HG02884 (cell line): ENCODE measurements at regions not wholly inside any gene's neighbourhood (a gene's known extent, or its start where the extent isn't known, plus 50 kb on each side); places are given as distances from the start of the nearest gene placed in this dataset.

Experiments
- ATAC-seq: cut with Tn5 transposase; IDR thresholded peaks from one replicate; pipeline ENCODE4 v1.9.1; 2021; ENCODE audit warnings: mild to moderate bottlenecking, moderate library complexity; ENCODE audit not compliant: unreplicated experiment

- no peak for ATAC-seq
Measured at GRCh38 chr12:77578466-77579220, 252.1 kb upstream of the NAV3 start.

DNA sequence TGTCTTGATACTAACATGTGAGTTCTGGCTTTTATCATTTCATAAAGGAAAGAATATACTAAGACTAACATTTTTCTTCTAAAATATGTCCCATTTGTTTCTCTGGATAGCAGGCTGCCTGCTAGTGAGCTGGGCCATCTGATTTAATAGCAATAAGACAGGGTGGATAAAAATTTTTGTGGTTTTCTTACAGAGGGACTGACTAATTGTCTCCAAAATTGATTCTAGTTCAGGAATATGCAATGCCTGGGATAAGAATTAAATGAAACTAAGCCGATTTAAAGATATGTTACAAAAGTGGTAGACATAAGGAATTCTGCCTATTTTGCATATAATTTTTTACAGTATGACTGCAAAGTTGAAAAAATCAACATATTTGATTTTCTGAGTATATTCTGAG, 252.9 kb upstream of the NAV3 start:
- no peak for ATAC-seq

DNA sequence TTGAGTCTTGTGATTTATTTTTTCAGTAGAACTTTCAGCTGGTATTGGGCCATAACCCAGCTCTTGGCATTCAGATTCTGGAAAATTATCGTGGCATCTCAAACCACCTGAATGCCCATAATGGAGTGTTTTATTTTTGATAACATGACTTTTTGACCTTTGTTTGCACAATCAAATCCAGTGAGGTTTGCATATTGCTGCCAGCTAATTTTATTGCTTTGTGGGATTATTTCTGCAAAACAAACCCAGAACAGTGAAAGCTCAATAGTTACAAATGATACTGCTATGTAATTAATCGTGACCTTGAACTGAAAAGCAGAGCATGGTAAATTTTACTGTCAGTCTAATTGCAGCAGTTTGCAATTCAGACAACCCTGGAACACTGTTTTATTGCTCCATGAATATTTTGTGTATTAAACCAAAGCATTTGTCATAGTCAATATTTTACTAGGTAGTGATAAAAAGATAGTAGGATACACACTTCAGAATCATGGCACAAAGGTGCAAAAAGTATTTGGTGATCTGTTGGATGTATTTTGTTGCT, 255.2 kb upstream of the NAV3 start:
- no peak for ATAC-seq

GRCh38 chr12:77572371-77572770, 258.3 kb upstream of the NAV3 start:
- no peak for ATAC-seq

- ATAC-seq: no peak
Measured at GRCh38 chr12:77571768-77572167, 258.9 kb upstream of the NAV3 start.

DNA sequence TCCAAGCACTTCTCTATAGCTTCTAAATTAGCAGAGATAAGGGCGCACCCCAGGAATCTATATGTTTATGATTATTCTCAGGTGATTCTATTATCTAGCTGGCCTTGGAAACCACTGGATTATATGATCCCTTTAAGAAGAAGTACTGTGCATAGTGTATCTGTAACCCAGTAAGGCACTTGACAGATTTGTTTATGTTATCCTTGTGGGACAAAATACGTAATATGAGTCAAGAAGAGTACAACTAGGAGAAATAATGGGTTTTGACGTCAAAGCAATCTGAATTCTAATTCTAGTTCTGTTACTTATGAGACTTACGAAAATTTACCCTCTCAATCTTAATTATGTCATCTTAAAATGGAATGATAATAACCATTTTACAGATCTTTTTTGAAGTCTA, 259.6 kb upstream of the NAV3 start:
- ATAC-seq: no peak

DNA sequence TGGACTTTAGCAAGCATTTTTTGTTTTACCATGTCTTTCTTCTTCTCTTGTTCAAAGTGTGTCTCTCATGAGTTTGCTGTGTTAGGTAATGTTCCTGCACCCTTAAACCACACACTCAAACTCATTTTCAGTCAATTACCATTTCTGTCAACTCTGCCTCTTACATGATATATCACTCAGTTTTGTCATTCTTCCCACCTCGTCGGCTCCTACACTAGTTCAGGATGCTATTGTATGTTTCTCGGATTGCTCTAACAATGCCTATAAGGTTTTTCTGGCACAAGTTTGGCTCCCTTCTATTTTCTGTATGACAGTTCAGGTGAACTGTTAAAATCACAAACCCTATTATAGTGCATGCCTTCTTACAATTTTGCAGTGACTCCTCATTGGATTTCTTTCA, 260.8 kb upstream of the NAV3 start:
- ATAC-seq: no peak

DNA sequence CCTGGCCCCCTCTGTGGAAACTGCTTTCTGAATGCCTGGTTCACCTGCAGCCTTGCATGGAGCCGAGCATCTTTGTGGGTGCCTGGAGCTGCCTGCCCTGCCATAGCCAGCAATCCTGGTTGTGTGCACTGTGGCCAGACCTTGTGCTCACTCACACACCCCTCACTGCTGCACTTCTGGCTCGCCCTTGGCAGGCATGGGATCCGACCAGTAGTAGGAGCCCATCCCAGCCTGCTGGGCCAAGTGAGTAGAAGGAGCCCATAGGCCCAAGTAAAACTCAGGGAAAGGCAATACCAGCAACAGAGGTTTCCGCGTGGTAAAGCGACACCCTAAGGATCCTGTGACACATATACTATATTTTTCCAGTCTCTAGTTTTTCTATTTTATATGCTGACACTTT, 270.0 kb upstream of the NAV3 start:
- ATAC-seq: no peak

DNA sequence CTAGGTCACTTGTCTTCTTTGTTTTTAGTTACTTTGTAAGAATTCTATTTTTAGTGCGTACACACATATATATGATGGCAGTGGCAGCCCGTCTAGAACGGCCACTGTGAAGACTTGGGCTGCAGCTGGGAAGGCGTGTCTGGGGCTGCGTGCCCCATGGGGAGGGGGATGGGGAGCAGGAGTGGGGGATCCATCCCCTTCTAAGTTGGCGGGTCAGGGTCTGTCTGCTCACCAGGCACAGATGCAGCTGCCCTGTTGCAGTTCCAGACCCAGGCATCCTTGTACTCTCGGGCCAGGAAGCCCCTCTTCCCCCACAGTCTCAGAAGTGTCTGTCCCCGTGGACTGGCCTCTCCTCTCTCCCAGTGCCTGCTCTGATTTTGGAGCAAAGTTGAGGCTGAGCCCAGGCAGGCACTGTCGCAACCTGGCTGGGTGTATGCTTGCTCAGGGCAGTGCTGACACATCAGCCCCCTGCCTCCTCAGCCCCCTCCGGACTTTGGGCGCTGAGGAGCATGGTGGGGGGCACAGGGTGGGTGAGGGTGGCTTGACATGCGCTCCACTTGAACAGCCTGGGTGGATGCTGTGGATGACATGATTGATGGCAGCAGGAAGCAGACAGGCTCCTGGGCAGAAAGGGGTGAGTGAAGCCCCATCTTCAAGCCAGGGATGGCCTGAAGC, 271.2 kb upstream of the NAV3 start:
- no peak for ATAC-seq

GRCh38 chr12:77555074-77555473, 275.6 kb upstream of the NAV3 start:
- no peak for ATAC-seq

DNA sequence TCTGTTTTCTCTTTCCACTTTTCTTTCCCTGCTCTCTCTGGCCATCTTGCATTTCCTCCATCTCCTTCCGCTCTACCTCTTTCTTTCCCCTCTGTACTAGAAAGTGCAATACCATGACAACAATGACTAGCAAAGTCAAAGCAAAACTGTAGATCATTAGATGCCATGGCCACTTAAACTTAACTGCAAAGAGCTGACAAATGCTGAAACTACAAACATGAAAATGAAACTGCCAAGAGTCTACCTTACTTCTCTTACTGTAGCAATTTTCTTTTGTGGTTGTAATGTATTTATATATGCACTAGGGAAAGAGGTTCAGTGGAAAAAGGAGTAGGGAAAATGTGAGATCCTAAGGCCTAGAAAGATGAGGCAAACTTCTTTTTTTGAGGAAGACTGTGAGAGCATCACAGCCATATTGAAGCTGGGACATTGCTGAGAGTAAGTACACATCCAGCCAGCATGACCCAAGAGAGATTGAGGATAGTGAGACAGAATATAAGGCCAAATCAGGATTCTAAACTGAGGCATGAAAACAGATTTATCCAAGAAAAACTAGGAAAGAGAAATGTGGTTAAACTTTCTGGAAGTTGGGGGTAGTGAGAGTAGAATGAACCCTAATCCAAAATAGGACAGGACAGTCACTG, 276.6 kb upstream of the NAV3 start:
- ATAC-seq: peak; percentile 99

- no peak for ATAC-seq
Measured at GRCh38 chr12:77549383-77550128, 281.1 kb upstream of the NAV3 start.

GRCh38 chr12:77548797-77549196, 281.9 kb upstream of the NAV3 start:
- no peak for ATAC-seq

GRCh38 chr12:77540097-77540496, 290.6 kb upstream of the NAV3 start:
- no peak for ATAC-seq

DNA sequence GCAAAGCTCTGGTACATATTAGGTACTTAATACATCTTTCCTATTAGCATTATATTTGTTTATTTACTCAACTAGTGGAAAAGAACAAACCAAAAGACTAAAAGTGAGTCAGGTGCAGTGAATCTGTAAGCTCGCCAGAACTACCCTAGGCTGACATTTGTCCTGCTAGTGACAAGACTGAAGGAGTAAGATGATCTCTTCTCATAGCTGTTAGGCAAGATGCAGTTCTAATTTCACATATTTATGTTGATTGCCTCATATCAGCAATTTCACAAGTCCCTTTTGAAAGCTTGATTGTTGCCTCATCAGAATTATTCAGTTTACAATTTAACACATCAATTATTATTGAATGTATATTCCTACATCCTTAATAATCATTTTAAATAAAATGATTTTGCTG, 293.0 kb upstream of the NAV3 start:
- ATAC-seq: no peak

GRCh38 chr12:77535734-77536133, 295.0 kb upstream of the NAV3 start:
- ATAC-seq: no peak

DNA sequence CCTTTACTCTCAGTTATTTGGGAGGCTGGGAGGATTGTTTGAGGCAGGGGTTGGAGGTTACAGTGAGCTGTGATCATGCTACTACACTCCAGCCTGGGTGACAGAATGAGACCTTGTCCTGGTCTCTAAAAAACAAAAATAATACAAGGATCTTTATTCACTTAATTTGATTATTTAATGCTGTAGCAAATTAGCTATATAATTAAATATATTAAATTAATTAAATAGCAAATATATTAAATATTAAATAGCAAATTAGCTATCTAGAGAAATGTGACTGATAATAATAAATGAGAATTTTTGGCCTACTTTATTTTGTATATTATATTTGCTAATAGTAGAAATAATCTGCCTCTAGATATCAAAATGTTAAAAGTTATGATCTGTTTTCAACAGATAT, 298.8 kb upstream of the NAV3 start:
- no peak for ATAC-seq

DNA sequence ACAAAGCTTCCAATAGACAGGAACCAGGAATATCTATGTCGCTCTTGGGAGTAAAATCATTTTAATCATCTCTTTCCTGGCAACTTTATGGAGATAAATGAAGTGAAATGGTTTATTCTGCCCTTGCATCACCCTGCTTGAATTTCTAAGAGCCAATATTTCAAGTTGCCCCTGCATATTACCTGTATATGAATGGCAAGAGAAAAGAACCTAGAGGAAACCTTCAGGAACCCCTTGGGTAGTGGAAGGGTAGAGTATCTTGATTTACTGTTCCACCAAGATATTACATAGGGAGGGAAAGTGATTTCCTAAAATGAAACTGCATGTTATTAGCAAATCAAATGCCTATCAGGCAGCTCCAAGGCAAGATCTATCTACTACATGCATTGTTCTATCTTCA, 308.4 kb upstream of the NAV3 start:
- no peak for ATAC-seq

GRCh38 chr12:77521508-77522115, 309.1 kb upstream of the NAV3 start:
- no peak for ATAC-seq

DNA sequence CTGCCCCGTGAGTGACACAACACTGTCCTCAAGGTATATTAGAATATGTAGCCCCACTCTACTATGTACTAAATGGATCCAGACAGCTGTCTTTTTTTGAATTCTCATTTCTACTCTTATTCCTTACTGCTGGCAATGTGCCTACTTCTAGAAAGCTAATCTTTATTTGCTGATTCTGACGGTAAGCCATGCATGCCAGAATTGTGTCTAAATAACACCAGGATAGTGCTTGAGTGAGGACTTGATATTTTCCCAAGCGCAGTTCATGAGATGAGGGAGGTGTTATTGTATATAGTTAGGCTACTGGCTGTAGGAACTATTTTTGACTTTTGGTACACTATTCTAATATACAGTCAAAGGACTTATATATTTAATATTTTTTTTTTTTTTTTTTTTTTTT, 316.2 kb upstream of the NAV3 start:
- ATAC-seq: no peak

DNA sequence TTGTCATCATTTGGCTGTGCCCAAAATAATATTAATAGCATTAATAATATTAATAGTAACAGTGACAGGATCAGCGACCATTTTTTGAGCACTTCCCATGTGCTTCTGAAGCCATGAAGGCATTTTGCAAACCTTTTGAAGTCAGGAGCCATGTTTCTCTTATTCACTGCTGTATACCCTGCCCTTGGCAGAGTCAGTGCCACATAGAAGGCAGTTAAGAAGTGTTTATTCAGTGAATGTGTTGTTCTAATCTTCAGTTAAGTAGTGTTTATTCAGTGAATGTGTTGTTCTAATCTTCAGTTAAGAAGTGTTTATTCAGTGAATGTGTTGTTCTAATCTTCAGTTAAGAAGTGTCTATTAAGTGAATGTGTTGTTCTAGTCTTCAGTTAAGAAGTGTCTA, 319.7 kb upstream of the NAV3 start:
- no peak for ATAC-seq
